ENCODE measurements at regions not wholly inside any gene's neighbourhood (a gene's known extent, or its start where the extent isn't known, plus 50 kb on each side); places are given as distances from the start of the nearest gene placed in this dataset.

DNA sequence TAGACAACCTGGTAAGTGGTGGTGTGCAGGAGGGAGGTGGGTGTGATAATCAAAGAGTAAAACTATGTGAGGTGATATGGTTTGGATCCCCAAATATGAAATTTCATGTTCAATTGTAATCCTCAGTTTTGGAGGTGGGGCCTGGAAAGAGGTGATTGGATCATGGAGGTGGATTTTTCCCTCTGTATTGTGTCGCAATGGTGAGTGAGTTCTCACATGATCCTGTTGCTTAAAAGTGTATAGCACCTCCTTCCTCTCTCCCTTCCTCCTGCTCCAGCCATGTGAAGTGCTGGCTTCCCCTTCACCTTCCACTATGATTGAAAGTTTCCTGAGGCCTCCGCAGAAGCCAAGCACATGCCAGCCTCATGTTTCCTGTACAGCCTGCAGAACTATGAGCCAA, 270.2 kb upstream of the FOXG1 start:
- TF ChIP-seq EZH2 (IDR thresholded peaks at IDR 0.05; ENCODE audit: borderline replicate concordance, low read depth, low read length, severe bottlenecking): no peak
- TF ChIP-seq, protein P1, sequence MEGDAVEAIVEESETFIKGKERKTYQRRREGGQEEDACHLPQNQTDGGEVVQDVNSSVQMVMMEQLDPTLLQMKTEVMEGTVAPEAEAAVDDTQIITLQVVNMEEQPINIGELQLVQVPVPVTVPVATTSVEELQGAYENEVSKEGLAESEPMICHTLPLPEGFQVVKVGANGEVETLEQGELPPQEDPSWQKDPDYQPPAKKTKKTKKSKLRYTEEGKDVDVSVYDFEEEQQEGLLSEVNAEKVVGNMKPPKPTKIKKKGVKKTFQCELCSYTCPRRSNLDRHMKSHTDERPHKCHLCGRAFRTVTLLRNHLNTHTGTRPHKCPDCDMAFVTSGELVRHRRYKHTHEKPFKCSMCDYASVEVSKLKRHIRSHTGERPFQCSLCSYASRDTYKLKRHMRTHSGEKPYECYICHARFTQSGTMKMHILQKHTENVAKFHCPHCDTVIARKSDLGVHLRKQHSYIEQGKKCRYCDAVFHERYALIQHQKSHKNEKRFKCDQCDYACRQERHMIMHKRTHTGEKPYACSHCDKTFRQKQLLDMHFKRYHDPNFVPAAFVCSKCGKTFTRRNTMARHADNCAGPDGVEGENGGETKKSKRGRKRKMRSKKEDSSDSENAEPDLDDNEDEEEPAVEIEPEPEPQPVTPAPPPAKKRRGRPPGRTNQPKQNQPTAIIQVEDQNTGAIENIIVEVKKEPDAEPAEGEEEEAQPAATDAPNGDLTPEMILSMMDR (IDR thresholded peaks at IDR 0.05; ENCODE audit: borderline replicate concordance, extremely low read depth, low read length, poor library complexity, severe bottlenecking): no peak
